Mucosa of descending colon (tissue), 3 donors: ENCODE measurements at regions not wholly inside any gene's neighbourhood (a gene's known extent, or its start where the extent isn't known, plus 50 kb on each side); places are given as distances from the start of the nearest gene placed in this dataset.
A peak's percentile ranks its signal among the peaks of the same experiment; 100 is the strongest.

Source experiments
- ATAC-seq: fragments of 200-7000 bp; cut with Tn5 transposase; one replicate; pipeline ENCODE4 v1.9.1; 2020; ENCODE audit warnings: mild to moderate bottlenecking, moderate library complexity
- DNase-seq, 3 donors: peaks; one replicate each; pipeline ENCODE4 v3.0.0-alpha.2; 2020
- H3K36me3 ChIP-seq: fragments of 200-600 bp; one replicate; pipeline ENCODE4 v1.8.0; 2021; ENCODE audit warnings: low read depth, mild to moderate bottlenecking
- H3K4me1 ChIP-seq: fragments of 200-600 bp; one replicate; pipeline ENCODE4 v1.8.0; 2021; ENCODE audit warnings: low read depth, mild to moderate bottlenecking
- H3K4me3 ChIP-seq: fragments of 200-600 bp; one replicate; pipeline ENCODE4 v1.8.0; 2021; ENCODE audit warnings: mild to moderate bottlenecking
- H3K9me3 ChIP-seq: fragments of 200-600 bp; one replicate; pipeline ENCODE4 v1.8.0; 2021; ENCODE audit warnings: mild to moderate bottlenecking
- intact Hi-C, 2 donors: fragments of 100-400 bp; cut with DNase I in 1 of 2; cut with micrococcal nuclease in 1 of 2; formaldehyde crosslinking; loops; one replicate each; pipeline versions ENCODE4 v1.11.0 to v1.11.1; 2022; cut with DNase I, micrococcal nuclease
- TF ChIP-seq, protein P1 (sequence below): fragments of 200-600 bp; IDR thresholded peaks from one replicate; pipeline ENCODE4 v1.8.0; 2022; ENCODE audit warnings: antibody characterized with exemption, mild to moderate bottlenecking
- donor health status: DM: no; HTN: no; CAD: no; lungs with moderate emphysema.
- donor health status: DM: no; HTN: no; CAD: no.
- donor health status: DM: no; HTN: yes; CAD: no.

DNA sequence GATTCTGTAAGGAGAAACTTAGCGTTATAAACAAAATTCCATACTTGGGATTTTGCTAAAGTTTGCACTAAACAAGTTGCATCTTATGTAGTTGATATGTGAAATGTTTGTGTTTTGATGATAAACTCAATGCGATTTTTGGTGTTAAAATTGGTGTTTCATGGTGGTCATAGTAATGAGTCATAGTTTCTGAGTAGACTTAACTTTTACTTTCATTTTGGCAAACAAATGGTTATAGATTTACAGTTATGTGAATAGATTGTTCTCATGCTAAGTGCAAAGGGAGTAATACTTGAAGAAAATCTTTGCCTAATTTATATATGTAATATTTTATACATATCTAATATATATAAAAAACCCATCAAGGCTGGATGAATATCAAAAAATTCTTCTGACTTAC lies 107.3 kb upstream of the ELAVL2 start:
- intact Hi-C loops = no loop called here

DNA sequence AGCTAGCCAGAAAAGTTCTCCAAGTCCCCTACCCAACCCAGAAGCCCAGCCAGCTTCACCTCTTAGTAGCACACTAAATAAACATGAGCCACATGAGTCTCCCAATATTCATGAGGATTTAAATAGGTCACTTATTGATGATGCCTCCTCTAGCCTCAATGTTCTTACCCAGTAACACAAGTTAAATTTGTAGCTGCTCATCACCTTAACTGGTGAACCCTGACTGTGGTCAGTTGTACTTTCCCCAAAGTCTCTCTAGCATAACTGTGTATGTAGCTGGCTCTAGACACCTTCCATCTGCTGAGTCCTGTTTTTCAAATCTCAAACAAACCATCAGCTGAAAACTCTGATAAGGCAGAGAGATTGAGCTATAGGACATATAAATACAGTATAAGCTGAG lies 100.3 kb upstream of the ELAVL2 start:
- ATAC-seq = no peak
- TF ChIP-seq, protein P1, sequence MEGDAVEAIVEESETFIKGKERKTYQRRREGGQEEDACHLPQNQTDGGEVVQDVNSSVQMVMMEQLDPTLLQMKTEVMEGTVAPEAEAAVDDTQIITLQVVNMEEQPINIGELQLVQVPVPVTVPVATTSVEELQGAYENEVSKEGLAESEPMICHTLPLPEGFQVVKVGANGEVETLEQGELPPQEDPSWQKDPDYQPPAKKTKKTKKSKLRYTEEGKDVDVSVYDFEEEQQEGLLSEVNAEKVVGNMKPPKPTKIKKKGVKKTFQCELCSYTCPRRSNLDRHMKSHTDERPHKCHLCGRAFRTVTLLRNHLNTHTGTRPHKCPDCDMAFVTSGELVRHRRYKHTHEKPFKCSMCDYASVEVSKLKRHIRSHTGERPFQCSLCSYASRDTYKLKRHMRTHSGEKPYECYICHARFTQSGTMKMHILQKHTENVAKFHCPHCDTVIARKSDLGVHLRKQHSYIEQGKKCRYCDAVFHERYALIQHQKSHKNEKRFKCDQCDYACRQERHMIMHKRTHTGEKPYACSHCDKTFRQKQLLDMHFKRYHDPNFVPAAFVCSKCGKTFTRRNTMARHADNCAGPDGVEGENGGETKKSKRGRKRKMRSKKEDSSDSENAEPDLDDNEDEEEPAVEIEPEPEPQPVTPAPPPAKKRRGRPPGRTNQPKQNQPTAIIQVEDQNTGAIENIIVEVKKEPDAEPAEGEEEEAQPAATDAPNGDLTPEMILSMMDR = no peak
- intact Hi-C loops = no loop called here

More for the DNA sequence above, 107.3 kb upstream of the ELAVL2 start:
- DNase-seq (no peak), ATAC-seq (no peak)
- Histone ChIP-seq H3K4me3 (no peak overlapping the region), H3K36me3 (no peaks in the 10 kb centered on the region), H3K4me1 (no peaks in the 10 kb centered on the region), H3K9me3 (peaks cover 3% of the 10 kb centered on the region)
- TF ChIP-seq, protein P1 = no peak

DNA sequence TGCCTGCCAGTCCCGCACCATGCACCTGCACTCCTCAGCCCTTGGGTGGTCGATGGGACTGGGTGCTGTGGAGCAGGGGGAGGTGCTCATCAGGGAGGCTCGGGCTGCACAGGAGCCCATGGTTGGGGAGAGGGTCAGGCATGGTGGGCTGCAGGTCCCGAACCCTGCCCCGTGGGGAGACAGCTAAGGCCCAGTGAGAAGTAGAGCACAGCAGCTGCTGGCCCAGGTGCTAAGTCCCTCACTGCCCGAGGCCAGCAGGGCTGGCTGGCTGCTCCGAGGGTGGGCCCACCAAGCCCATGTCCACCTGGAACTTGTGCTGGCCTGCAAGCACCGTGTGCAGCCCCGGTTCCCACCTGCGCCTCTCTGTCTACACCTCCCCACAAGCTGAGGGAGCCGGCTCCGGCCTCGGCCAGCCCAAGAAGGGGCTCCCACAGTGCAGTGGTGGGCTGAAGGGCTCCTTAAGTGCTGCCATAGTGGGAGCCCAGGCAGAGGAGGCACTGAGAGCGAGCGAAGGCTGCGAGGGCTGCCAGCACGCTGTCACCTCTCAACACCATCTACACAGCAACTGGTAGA lies 88.5 kb upstream of the ELAVL2 start:
- Histone ChIP-seq H3K9me3 (no peaks in the 10 kb centered on the region), H3K4me1 (no peaks in the 10 kb centered on the region), H3K36me3 (no peaks in the 10 kb centered on the region), H3K4me3 (no peak overlapping the region)
- DNase-seq (peak in 1 of 3 donors; percentile 36), ATAC-seq (no peak)
- TF ChIP-seq, protein P1 = no peak
- intact Hi-C loops = no loop called here

More for the DNA sequence above, 100.3 kb upstream of the ELAVL2 start:
- no peak for DNase-seq
- H3K4me3 ChIP-seq = no peak overlapping the region
- no peaks in the 10 kb centered on the region for H3K4me1 ChIP-seq
- H3K36me3 ChIP-seq = no peaks in the 10 kb centered on the region
- no peaks in the 10 kb centered on the region for H3K9me3 ChIP-seq

DNA sequence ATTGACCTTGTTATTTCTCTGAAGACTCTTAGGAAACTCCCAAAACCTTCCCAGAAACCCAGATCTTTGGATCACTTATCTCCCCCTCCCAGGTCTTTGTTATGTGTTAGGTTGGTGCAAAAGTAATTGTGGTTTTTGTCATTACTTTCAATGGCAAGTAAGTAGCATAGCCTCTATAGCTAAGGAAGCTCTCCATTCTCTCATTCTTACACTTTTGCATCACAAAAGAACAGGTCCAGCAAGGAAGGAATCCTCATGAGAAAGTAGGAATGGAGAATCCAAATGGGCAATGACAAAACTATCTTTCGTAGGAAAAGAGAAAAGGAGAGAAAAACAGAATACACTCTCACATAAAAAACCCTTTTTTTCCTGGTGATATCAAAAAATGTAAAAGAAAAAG lies 81.3 kb upstream of the ELAVL2 start:
- no peak for ATAC-seq
- Histone ChIP-seq H3K4me1 (no peaks in the 10 kb centered on the region), H3K4me3 (no peak overlapping the region), H3K36me3 (no peaks in the 10 kb centered on the region), H3K9me3 (no peaks in the 10 kb centered on the region)
- no peak for DNase-seq
- intact Hi-C loops = no loop called here
- TF ChIP-seq, protein P1 = no peak

DNA sequence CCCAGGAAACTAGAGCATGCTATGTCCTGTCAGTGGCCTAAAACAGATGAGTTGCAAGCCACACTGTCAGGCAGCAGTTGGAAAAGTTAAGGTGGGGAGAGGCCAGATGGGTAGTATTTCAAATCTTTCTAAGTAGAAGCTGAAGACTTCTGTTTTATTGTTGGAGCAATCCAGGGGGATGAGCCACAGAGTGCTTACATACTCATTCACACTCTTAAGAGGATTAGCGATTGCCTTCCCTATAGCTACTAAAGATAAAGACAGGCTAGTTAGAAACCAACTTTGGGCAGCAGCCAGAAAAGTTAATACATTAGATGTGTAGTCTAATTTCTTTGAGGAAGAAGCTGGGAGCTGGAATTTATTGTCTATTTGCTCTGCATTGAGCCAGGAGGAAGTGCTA lies 61.7 kb upstream of the ELAVL2 start:
- no peaks in the 10 kb centered on the region for H3K36me3 ChIP-seq
- intact Hi-C loops = no loop called here
- H3K4me1 ChIP-seq = no peaks in the 10 kb centered on the region
- H3K4me3 ChIP-seq = no peak overlapping the region
- peaks cover 9% of the 10 kb centered on the region for H3K9me3 ChIP-seq
- no peak for ATAC-seq
- DNase-seq = no peak
- TF ChIP-seq, protein P1 = no peak
